CD4-positive, alpha-beta T cell treated with Interleukin-17A for 4 hours (primary cell): ENCODE measurements at regions not wholly inside any gene's neighbourhood (a gene's known extent, or its start where the extent isn't known, plus 50 kb on each side); places are given as distances from the start of the nearest gene placed in this dataset.
"Not testable (repeated sequence)": the region's sequence is repeated elsewhere in the genome, so short reads cannot be mapped to it uniquely, and the experiment has no call there.

Experiments
- DNase-seq: peaks from one replicate; pipeline ENCODE4 v3.0.0-alpha.2; 2020; ENCODE audit warnings: mixed read lengths

GRCh38 chr4:66516940-66517339 lies 846.7 kb upstream of the EPHA5 start:
- no peak for DNase-seq

- DNase-seq, result no peak
These were observed 836.7 kb upstream of the EPHA5 start for GRCh38 chr4:66506985-66507384.

GRCh38 chr4:66501997-66502396 lies 831.7 kb upstream of the EPHA5 start:
- DNase-seq, result no peak

DNA sequence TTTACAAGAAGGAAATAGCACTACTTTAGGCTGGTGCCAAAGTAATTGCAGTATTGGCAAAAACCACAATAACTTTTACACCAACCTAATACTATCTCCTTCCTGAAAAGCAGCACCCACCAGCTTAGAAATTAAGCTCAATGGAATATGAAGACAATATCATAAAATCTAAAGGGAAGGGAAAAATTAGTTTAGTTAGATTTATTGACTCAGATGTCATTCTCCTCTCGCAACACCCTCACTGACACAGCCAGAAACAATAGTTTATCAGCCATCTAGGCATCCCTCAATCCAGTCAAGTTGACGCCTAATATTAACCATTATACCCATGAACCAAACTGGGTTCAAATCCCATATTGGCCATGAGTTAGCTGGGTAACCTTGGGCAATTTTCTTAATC lies 820.4 kb upstream of the EPHA5 start:
- DNase-seq, result no peak

- DNase-seq, result no peak
These were observed 819.6 kb upstream of the EPHA5 start for GRCh38 chr4:66489783-66490452.

DNA sequence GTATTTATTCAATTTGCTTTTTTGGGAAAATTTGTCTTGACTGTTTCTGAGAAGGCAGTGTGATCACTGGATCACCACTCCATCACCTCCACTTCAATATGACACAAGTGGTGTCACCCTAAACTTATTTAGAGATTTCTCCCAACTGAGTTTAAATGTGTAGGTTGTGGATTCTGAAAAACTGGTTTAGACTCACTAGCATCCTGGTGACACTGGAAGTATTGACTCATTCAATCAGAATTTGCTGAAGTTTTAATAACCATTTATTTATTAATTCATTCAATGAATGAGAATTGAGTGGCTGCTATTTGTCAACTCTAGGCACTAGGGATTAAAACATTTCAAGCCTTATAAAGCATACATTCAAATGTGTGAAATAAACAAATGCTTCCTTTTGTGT lies 819.1 kb upstream of the EPHA5 start:
- DNase-seq, result no peak

- no peak for DNase-seq
These were observed 815.8 kb upstream of the EPHA5 start for GRCh38 chr4:66486068-66486467.

DNA sequence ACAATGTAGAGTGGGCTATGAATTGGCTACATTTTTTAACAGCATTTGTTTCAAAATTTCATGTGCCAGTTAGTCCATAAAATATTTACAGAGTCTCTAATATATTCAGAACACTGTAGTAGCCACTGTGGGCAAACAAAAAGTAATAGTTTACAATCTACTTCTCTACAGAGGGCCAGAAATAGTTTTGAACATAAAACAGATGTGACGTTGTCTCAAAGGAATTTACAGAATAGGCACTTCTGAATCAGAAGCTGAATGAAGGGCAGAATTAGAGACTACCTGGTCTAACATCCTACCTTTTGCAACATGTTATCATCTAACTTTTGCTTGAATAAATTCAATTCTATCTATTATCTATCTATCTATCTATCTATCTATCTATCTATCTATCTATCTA lies 811.9 kb upstream of the EPHA5 start:
- no peak for DNase-seq

- DNase-seq, result no peak
These were observed 805.3 kb upstream of the EPHA5 start for GRCh38 chr4:66475596-66475995.

GRCh38 chr4:66465111-66465510 lies 794.8 kb upstream of the EPHA5 start:
- DNase-seq, result no peak

DNA sequence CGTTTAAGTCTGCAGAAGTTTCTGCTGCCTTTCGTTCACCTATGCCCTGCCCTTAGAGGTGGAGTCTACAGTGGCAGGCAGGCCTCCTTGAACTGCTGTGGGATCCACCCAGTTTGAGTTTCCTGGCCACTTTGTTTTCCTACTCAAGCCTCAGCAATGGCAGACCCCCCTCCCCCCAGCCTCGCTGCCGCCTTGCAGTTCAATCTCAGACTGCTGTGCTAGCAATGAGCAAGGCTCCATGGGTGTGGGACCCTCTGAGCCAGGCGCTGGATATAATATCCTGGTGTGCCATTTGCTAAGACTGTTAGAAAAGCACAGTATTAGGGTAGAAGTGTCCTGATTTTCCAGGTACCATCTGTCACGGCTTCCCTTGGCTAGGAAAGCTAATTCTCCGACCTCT lies 792.6 kb upstream of the EPHA5 start:
- DNase-seq, result not testable (repeated sequence)

GRCh38 chr4:66451741-66452140 lies 781.5 kb upstream of the EPHA5 start:
- no peak for DNase-seq

- DNase-seq, result no peak
These were observed 772.7 kb upstream of the EPHA5 start for GRCh38 chr4:66443008-66443407.

DNA sequence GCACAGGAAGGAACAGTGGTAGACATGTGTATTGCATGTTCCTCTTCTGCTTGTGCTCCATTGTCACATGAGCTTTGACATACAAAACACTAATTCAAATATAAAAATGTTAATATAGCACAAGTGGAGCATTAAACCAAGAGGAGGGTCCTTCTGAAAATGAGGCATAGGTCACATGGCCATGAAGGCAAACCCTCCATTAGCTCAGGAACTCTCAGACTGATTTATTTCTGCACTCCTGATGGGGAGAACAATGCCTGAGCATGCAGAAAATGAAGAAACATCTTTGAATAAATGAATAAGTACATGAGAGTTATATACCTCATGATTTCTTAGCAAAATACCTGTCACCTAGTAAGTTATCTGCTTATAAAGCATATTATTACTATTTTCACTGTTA lies 769.2 kb upstream of the EPHA5 start:
- DNase-seq, result no peak

GRCh38 chr4:66433706-66434105 lies 763.4 kb upstream of the EPHA5 start:
- no peak for DNase-seq

DNA sequence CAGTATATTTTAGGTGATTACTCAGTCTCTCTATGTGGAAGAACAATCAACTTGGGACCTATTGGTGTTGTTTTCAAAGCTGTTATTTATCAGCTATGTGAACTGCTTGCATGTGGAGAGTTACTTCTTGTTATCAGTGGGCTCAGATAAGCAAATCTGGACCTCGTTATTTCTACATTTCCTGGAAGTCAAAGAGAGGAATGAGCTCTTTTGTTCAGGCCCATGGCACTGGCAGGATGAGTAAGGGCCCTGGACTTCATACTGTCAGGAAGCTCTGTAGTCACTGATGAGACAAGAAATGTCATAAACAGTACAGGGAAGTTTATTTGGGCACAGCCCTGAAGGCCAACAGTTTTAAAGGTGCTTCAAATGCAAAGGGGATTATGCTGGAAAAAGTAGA lies 760.6 kb upstream of the EPHA5 start:
- no peak for DNase-seq

- no peak for DNase-seq
These were observed 759.0 kb upstream of the EPHA5 start for GRCh38 chr4:66429276-66429675.

DNA sequence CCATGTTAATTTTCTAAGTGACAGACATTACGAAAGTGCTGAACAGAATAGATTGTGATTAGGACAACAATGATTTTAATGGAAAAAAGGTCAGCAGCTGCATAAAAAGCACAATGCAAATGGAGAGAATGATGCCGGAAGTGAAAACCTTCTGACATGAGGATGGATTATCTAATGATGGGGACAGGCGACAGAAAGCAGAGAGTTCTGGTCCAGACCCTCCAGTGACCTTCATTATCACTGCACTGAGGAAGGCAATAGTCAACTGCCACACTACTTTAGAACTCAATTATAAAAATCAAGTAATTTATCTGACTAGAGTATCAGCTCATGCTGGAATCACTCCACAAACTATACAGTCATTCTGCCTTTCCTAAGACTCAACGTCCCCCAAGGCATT lies 746.1 kb upstream of the EPHA5 start:
- no peak for DNase-seq

GRCh38 chr4:66404141-66404540 lies 733.9 kb upstream of the EPHA5 start:
- DNase-seq, result no peak

DNA sequence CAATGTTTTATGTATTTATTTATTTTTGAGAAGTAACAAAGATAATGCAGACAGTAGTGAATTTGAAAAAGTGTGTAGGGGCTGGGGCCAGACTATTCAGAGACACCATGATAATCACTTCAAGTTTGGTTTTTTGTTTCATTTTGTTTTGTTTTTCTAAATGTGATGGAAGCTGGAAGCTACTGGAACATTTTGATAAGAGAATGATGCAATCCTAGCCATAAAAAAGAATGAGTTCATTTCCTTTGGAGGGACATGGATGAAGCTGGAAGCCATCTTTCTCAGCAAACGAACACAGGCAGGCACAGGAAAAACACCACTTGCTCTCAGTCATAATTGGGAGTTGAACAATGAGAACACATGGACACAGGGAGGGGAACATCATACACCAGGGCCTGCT lies 706.6 kb upstream of the EPHA5 start:
- DNase-seq, result no peak

DNA sequence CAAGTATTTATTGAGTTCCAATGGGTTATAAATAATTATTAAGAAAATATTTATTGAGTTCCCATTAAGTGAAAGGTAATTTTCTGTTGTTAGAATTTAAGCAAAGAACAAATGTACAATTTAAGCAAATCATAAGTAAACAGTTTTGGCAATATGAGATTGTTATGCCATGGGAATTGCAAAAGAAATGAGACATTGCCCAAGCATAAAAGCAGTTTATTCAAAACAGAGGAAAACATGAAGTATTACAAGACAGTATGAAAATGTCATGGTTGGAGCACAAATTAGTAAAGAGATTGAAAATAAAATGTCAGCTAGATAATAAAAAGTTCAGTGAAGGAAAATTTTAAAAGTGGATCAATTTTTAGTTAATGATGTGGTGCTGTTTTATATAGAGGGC lies 706.1 kb upstream of the EPHA5 start:
- no peak for DNase-seq

DNA sequence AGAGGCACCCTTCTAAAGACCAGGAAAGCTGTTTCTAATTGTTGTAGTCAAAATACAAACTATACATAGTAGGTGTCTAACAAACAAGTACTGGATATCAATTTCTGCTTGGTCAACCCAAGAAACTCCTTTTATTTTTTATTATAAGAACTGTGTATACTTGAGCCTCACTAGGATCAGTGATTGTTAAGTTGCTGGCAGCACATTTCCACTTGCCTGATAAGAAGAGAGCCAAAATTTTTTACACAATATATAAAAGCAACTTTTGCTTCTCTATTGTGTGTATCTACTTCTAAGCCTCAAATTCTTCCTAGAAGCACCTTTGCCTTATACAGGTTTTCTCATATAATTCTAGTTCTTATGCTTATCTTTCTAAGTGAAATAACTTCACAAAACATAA lies 703.0 kb upstream of the EPHA5 start:
- no peak for DNase-seq

DNA sequence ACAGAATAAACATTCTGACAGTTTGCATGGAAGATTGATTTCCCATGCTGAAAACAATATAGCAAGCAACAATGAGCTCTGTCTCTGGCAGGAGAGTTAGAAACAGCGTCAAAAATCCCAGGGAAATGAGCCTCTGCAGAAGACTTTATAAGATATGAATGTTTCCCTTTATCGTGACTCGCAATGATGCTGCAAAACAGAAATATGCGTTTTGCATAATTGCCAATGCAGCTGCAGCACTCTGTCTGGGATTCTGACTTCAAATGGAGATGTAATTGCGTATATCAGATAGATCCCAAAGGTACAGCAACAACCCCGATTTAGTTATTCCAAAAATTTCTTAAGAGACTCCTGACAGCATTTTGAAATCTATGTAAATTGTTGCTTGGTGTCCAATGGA lies 702.4 kb upstream of the EPHA5 start:
- DNase-seq, result no peak

- DNase-seq, result no peak
These were observed 696.9 kb upstream of the EPHA5 start for GRCh38 chr4:66367043-66367660.

DNA sequence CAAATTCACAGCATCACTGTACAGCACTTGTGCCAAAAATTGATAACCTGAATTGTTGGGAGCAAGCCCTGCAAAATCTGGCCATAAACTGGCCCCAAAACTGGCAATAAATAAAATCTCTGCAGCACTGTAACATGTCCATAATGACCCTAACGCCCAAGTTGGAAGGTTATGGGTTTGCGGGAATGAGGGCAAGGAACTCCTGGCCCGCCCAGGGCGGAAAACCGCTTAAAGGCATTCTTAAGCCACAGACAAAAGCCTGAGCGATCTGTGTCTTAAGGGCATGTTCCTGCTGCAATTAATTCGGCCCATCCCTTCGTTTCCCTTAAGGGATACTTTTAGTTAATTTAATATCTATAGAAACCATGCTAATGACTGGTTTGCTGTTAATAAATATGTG lies 690.1 kb upstream of the EPHA5 start:
- DNase-seq, result not testable (repeated sequence)
